ENCODE measurements at regions not wholly inside any gene's neighbourhood (a gene's known extent, or its start where the extent isn't known, plus 50 kb on each side); places are given as distances from the start of the nearest gene placed in this dataset.

- no peak for DNase-seq (ENCODE audit: low read depth, low spot score)
Observed at GRCh38 chr20:50312682-50313521, 122.3 kb downstream of the CEBPB start.

DNA sequence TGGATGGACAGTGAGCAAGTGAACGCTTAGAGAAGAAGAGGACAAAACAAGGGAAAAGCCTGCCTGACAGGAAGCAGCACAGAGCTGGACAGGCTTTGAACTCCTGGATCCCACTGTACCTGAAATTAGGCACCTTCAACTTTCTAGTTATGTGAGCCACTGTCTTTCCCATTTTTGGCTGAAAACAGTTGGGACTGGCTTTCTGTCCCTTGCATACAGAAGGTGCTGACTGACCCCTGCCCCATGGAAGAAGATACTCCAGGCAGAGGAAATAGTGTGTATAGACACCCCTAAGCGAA is 122.8 kb downstream of the CEBPB start:
- DNase-seq (ENCODE audit: low read depth, low spot score), result no peak

- no peak for DNase-seq (ENCODE audit: low read depth, low spot score)
Observed at GRCh38 chr20:50313827-50314677, 123.4 kb downstream of the CEBPB start.

GRCh38 chr20:50314678-50315335 is 124.2 kb downstream of the CEBPB start:
- no peak for DNase-seq (ENCODE audit: low read depth, low spot score)

DNA sequence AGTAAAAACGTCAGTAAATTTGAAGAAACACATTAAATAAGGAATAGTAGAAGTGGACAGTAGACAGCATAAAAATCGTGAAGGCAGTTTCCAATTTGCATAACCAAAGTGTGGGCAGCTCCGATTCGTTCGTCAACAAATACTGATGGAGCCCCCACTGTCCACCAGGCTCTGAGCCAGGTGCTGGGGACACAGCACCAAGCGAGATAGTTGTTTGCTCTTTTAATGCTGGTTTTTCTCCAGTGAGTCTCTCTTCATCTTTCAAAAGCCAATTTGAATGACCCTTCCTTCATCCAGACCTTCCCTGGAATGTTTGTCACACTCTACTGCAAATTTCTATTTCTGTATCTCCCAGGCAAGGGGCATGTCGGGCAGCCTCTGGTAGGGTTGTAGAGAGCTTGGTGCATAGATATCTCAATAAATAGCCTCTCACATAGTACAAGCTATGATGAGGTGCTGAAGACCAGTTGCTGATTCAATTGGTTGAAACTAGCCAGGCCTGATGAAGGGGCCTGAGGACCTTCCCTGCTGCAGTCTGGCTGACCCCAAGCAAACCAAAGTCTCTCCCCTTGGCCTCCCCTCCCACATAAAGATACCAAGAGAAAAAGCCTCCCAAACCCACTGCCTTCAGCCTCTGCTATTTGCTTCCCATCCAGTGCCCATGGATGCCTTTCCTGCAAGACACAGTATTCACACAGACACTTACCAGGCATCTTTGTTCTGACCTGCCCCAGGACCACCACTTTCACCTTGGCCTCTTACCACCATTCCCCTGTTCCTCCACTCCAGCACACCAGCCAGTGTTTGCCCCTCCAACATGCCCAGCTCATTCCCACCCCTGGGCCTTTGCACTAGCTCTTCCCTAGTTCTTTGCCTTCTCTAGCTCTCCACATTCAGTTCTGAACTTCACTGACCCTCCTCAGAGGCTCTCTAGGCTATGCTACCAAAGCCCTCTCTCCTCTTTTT is 125.2 kb downstream of the CEBPB start:
- DNase-seq (ENCODE audit: low read depth, low spot score), result no peak

- no peak for DNase-seq (ENCODE audit: low read depth, low spot score)
Observed at GRCh38 chr20:50317116-50317515, 126.5 kb downstream of the CEBPB start.

GRCh38 chr20:50317609-50318008 is 127.0 kb downstream of the CEBPB start:
- no peak for DNase-seq (ENCODE audit: low read depth, low spot score)

DNA sequence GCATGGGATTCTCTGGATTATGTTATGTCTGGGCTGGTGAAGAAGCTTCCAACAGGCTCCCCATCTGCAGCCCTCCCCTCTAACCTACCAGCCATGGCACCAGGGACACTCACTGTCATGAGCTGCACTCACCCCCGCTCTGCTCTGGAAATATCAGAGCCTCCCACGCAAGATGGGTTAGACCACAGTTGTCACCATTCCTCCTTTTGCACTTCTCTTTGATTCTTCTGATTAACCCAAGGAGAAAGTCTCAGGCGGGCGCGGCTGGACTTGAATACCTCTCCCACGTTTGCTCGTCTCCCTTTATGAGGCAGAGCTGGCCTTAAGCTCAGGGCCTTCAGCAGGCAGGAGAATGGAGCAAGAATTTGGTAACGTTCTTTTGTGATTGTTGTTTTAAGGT is 128.1 kb downstream of the CEBPB start:
- DNase-seq (ENCODE audit: low read depth, low spot score), result no peak

DNA sequence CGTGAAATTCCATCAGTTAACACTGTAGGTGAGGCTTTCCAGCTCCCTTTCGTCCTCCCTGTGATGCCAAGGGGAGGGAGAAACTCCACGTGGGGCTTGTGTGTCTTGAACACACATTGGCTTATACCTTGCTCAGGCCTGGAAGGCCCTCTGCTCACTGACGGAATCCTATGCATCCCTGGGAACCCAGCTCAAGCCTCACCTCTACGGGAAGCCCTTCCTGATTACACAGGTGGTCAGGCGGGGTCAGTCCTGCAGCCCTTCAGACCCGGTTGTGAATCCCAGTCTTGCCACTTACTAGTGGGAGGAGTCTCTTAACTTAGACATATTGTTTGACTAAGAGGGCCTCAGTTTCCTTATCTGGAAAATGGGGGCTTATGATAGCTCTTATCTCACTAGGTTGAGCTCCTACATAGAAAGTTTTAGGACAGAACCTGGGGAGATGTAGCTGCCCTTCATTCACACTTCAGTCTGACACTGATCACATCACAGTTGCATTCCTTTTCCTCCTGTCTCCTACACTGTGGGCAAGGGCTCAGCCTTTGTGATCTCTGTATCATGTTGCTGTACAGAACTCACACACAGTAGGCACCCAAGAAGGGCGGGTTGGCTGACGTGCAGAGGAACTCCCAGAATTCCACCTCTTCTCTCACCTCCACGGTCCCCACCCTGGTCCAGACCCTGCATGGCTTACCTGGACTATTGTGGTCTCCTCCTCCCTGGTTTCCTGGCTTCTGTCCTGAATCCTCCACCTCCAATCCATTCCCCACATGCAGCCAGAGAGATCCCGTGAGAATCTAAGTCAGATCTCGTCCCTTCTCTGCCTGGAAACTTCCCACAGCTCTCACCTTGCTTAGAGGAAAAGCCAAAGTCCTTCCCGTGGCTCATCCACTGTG is 129.6 kb downstream of the CEBPB start:
- DNase-seq (ENCODE audit: low read depth, low spot score), result no peak

GRCh38 chr20:50320901-50321796 is 130.5 kb downstream of the CEBPB start:
- DNase-seq (ENCODE audit: low read depth, low spot score), result no peak

DNA sequence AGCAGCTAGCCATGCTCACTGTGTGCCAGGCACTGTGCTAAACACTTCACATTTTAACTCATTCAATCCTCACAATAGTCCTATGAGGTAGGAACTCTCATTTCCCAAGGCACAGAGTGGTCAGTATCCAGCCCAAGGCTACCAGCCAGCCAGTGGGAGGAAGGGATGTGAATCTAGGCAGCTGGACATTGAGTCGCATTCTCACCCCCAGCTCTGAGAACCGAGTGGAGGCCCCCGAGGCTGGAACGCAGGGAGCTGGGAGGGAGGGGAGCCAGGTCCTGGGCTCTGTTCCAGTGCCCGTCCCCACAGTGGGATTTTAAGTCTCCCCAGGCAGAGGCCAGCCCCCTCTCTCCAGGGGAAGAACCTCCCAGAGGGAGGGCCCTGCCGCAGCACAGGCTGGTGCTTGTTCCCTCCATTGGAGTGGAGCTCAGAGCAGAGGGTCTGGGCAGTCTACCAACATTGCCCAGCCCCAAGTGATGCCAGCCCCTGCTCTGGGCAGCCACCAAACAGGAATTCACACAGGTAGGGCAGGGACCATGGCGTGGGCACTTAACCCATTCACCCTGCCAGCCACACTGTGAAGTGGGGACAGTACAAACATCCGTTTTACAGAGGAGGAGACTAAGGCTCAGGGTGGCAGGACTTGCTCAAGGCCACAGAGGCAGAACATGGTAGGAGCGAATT is 131.3 kb downstream of the CEBPB start:
- DNase-seq (ENCODE audit: low read depth, low spot score), result no peak

DNA sequence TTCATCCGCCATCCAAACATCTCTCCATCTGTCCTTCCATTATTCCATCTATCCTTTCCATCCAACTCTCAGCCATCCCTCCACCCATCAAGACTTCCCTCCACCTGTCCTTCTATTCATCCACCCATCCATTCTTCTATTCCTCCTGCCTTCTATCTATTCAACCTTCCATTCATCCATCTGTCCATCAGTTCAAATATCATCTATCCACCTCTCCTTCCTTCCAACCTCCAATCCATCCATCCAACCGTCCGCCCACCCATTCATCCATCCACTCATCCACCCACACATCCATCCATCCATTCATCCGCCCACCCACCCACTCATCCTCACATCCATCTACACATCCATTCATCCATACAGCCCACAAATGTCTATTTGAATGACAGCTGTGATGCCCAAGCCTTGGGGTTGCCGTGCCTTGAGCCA is 132.1 kb downstream of the CEBPB start:
- DNase-seq (ENCODE audit: low read depth, low spot score), result no peak

DNA sequence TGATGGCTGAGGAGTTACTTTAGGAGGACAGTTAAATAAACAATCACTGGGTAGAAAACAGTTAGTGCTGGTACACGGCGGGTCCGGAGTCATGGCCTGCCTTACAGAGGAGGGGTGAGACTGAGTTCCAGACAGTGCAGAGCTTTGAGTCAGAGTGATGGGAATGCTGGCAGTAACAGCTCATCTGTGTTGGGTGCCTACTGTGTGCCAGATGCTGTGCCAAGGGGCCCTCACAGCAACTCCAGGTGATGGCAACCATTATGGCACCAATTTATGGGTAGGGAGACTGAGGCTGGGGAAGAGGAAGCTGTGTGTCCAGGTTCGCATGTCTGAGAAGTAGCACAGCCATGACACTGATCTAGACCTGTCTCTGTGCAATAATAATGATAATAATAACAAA is 132.6 kb downstream of the CEBPB start:
- no peak for DNase-seq (ENCODE audit: low read depth, low spot score)

DNA sequence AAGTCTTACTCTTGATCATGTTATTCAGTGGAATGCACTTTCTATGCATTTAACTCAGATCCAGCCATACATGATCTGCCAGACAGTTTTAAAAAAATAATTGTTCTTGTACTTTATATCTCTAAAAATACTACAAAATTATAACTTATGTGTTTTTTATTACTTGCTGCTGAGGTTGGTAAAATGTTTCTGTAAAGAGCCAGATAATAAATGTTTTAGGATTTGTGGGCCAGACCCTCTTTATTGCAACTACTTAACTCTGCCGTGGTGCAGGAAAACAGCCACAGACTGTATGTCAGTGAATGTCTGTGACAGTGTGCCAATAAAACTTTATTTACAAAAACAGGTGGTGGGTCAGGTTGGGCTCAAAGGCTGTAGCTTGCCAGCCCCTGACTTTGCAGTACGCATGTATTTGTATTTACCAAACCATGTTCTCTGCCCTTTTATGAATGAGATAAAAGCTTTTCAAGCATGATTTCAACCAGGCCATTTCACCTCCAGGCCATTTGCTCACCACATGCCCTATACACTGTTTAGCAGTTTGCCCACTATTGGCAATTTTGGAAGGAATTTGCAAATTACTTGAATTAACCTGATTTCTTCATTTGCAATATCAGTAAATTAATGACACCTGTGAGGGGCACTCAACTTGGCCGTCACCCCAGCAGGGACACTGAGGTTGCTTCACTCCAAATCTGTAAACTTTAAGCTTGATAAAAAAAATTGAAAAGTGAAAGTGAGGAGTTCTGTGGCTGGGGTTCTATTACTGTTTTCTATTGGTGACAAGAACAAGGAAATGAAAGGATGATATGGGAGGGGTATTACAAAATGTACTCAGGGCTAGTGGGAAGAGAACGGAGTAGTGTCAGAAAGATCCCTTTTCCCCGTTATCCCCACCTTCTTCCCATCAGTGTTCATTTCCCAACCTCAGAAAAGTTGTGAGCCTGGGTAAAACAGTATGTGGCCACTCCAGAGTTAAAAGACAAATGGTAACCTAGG is 133.4 kb downstream of the CEBPB start:
- no peak for DNase-seq (ENCODE audit: low read depth, low spot score)

DNA sequence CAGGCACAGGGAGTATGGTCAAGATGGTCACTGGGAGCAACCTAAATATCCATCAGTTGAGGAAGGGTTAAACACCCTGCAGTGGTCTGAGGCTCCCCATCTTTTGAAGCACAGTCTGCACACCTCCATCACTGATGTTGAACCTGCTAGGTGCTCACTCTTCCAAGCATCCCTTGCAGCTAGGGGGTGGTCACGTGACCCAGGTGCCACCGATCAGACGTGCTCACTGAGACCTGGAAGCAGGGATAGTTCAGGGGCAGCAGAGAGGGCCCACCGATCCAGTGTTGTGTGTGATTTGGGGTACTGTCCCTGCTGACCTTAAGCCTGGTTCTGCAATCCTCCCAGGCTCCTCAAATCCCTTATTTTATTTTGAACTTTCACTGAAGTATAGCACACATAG is 134.6 kb downstream of the CEBPB start:
- DNase-seq (ENCODE audit: low read depth, low spot score), result no peak

DNA sequence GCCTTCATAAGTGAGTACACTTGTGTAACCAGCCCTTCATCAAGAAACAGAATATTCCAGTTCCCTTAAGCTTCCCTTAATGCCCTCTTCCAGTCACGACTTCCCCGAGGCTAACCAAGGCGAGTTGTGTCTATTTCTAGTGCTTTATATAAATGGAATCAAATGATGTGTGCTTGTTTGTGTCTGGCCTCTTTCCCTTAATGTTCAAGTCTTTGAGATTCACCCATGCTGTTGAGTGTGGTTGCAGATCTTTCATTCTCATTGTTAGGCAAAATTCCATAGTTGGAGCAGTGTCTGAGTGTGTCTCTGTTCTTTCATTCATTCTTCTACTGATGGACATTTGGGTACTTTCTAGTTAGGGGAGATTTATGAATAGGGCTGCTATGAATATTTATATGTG is 135.0 kb downstream of the CEBPB start:
- no peak for DNase-seq (ENCODE audit: low read depth, low spot score)

- DNase-seq (ENCODE audit: low read depth, low spot score), result no peak
Observed at GRCh38 chr20:50327666-50328065, 137.0 kb downstream of the CEBPB start.
